LNCaP clone FGC (cell line): ENCODE measurements at regions not wholly inside any gene's neighbourhood (a gene's known extent, or its start where the extent isn't known, plus 50 kb on each side); places are given as distances from the start of the nearest gene placed in this dataset.

ENCODE experiments used
- DNase-seq: peaks from one replicate; pipeline ENCODE4 v3.0.0-alpha.2; 2011; ENCODE audit warnings: low read depth
- H3K4me3 ChIP-seq: 2 replicates; pipeline ENCODE4 v1.5.1; 2011; ENCODE audit warnings: mild to moderate bottlenecking, low read depth, low read length, control low read depth
- CTCF ChIP-seq: IDR thresholded peaks from 2 replicates; pipeline ENCODE4 v1.5.1; 2012; ENCODE audit warnings: mild to moderate bottlenecking; ENCODE audit not compliant: control insufficient read depth, insufficient read depth; ENCODE audit errors: extremely low read depth

- H3K4me3 ChIP-seq: no peak overlapping the region
- TF ChIP-seq CTCF: no peak
- no peak for DNase-seq
These were observed 396.9 kb upstream of the TMEFF2 start for GRCh38 chr2:192591617-192592016.

GRCh38 chr2:192585418-192585817 lies 390.7 kb upstream of the TMEFF2 start:
- H3K4me3 ChIP-seq: no peak overlapping the region
- no peak for TF ChIP-seq CTCF
- no peak for DNase-seq

GRCh38 chr2:192584976-192585375 lies 390.2 kb upstream of the TMEFF2 start:
- TF ChIP-seq CTCF: no peak
- no peak for DNase-seq

GRCh38 chr2:192579965-192580700 lies 385.4 kb upstream of the TMEFF2 start:
- no peak overlapping the region for H3K4me3 ChIP-seq
- DNase-seq: no peak
- no peak for TF ChIP-seq CTCF

More at GRCh38 chr2:192584976-192585375, 390.2 kb upstream of the TMEFF2 start:
- H3K4me3 ChIP-seq: no peak overlapping the region

- TF ChIP-seq CTCF: no peak
- DNase-seq: no peak
- no peak overlapping the region for H3K4me3 ChIP-seq
These were observed 384.0 kb upstream of the TMEFF2 start for GRCh38 chr2:192578780-192579179.

GRCh38 chr2:192577706-192578105 lies 383.0 kb upstream of the TMEFF2 start:
- no peak overlapping the region for H3K4me3 ChIP-seq
- TF ChIP-seq CTCF: no peak
- DNase-seq: no peak

GRCh38 chr2:192574552-192574951 lies 379.8 kb upstream of the TMEFF2 start:
- no peak for TF ChIP-seq CTCF
- no peak overlapping the region for H3K4me3 ChIP-seq
- no peak for DNase-seq
